ENCODE measurements at regions not wholly inside any gene's neighbourhood (a gene's known extent, or its start where the extent isn't known, plus 50 kb on each side); places are given as distances from the start of the nearest gene placed in this dataset.

DNA sequence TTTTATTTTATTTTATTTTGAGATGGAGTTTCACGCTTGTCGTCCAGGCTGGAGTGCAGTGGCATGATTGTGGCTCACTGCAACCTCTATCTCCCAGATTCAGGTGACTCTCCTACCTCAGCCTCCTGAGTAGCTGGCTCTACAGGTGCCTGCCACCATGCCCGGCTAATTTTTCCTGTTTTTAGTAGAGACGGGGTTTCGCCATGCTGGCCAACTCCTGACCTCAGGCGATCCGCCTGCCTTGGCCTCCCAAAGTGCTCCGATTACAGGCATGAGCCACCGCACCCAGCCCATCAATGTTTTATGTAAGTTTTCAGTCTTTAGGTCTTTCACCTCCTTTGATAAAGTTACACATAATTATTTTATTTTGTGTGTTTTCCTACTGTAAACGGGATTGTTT lies 154.6 kb downstream of the COPRS start:
- DNase-seq (ENCODE audit: unreplicated experiment): no peak
- Mint-ChIP-seq H3K9me3 (ENCODE audit: unreplicated experiment) (no peaks in the 10 kb centered on the region), H3K36me3 (ENCODE audit: insufficient read depth, unreplicated experiment) (no peaks in the 10 kb centered on the region), H3K4me3 (ENCODE audit: unreplicated experiment) (no peak overlapping the region), H3K27ac (ENCODE audit: low read depth, unreplicated experiment) (no peak overlapping the region), H3K4me1 (ENCODE audit: insufficient read depth, unreplicated experiment) (peaks cover 5% of the 10 kb centered on the region), H3K27me3 (ENCODE audit: insufficient read depth, unreplicated experiment) (no peaks in the 10 kb centered on the region)
- POLR2A ChIA-PET: interaction anchor here (0.7 kb wide), 1 partner anchor 40 kb away, joined by 5 read pairs; no protein-coding TSS in a partner anchor
- TF ChIP-seq CTCF (IDR thresholded peaks at IDR 0.05; ENCODE audit: unreplicated experiment): no peak
- CTCF ChIA-PET: no interaction called here
- intact Hi-C loops (cut with micrococcal nuclease): no loop called here
- BruUV-seq (replicated peaks): no TSS peak

DNA sequence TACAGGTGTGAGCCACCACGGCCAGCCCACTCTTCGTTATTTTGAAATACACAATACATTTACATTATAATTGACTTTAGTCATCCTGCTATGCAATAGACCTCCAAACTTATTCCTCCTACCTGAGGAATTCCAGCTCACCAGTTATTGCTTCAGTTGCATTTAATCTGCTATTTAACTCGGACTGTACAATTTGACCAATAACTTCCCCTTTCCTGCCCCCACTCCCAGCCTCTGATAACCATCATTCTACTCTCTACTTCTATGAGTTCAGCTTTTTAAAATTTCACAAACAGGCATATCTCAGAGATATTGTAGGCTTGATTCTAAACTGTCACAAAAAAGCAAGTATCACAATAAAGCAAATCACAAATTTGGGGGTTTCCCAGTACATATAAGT lies 157.0 kb downstream of the COPRS start:
- POLR2A ChIA-PET: no interaction called here
- no peak overlapping the region for H3K27ac Mint-ChIP-seq (ENCODE audit: low read depth, unreplicated experiment)
- BruUV-seq (replicated peaks): no TSS peak
- H3K4me1 Mint-ChIP-seq (ENCODE audit: insufficient read depth, unreplicated experiment): peaks cover 10% of the 10 kb centered on the region
- no peak overlapping the region for H3K4me3 Mint-ChIP-seq (ENCODE audit: unreplicated experiment)
- no peaks in the 10 kb centered on the region for H3K27me3 Mint-ChIP-seq (ENCODE audit: insufficient read depth, unreplicated experiment)
- CTCF ChIA-PET: no interaction called here
- intact Hi-C loops (cut with micrococcal nuclease): no loop called here
- no peaks in the 10 kb centered on the region for H3K36me3 Mint-ChIP-seq (ENCODE audit: insufficient read depth, unreplicated experiment)
- DNase-seq (ENCODE audit: unreplicated experiment): no peak
- no peaks in the 10 kb centered on the region for H3K9me3 Mint-ChIP-seq (ENCODE audit: unreplicated experiment)
- TF ChIP-seq CTCF (IDR thresholded peaks at IDR 0.05; ENCODE audit: unreplicated experiment): no peak

DNA sequence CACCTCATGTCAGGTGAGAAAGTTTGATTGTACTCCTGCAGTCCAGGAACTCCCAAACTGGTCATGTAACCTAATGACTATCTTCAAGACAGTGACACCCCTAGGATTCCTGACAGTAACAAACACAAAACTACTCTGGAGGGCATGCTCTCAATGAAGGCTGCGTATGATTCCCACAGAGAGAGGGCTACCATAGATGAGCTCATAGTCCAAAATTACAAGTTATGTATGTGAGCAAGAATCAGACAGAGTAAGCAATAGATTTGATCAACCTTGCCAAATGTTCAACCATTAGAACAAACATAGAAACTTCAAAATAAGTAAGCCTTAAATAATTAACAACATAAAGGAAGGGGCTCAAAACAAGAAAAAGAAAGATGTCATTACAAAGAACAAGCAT lies 158.1 kb downstream of the COPRS start:
- ChIA-PET CTCF (no interaction called here), POLR2A (interaction anchor here (0.8 kb wide), 1 partner anchor 142 kb away, joined by 3 read pairs; no protein-coding TSS in a partner anchor)
- no TSS peak for BruUV-seq (replicated peaks)
- Mint-ChIP-seq H3K4me1 (ENCODE audit: insufficient read depth, unreplicated experiment) (peaks cover 10% of the 10 kb centered on the region), H3K27me3 (ENCODE audit: insufficient read depth, unreplicated experiment) (no peaks in the 10 kb centered on the region), H3K36me3 (ENCODE audit: insufficient read depth, unreplicated experiment) (no peaks in the 10 kb centered on the region), H3K4me3 (ENCODE audit: unreplicated experiment) (no peak overlapping the region), H3K27ac (ENCODE audit: low read depth, unreplicated experiment) (no peak overlapping the region), H3K9me3 (ENCODE audit: unreplicated experiment) (no peaks in the 10 kb centered on the region)
- TF ChIP-seq CTCF (IDR thresholded peaks at IDR 0.05; ENCODE audit: unreplicated experiment): no peak
- intact Hi-C loops (cut with micrococcal nuclease): no loop called here
- no peak for DNase-seq (ENCODE audit: unreplicated experiment)

GRCh38 chr17:31699886-31700285 lies 159.2 kb downstream of the COPRS start:
- no peaks in the 10 kb centered on the region for H3K9me3 Mint-ChIP-seq (ENCODE audit: unreplicated experiment)
- ChIA-PET POLR2A (no interaction called here), CTCF (interaction anchor here (1.4 kb wide), 1 partner anchor 31 kb away, joined by 3 read pairs; no protein-coding TSS in a partner anchor)
- H3K4me1 Mint-ChIP-seq (ENCODE audit: insufficient read depth, unreplicated experiment): peaks cover 10% of the 10 kb centered on the region
- no peak overlapping the region for H3K27ac Mint-ChIP-seq (ENCODE audit: low read depth, unreplicated experiment)
- H3K36me3 Mint-ChIP-seq (ENCODE audit: insufficient read depth, unreplicated experiment): no peaks in the 10 kb centered on the region
- intact Hi-C loops (cut with micrococcal nuclease): no loop called here
- TF ChIP-seq CTCF (IDR thresholded peaks at IDR 0.05; ENCODE audit: unreplicated experiment): no peak
- H3K4me3 Mint-ChIP-seq (ENCODE audit: unreplicated experiment): no peak overlapping the region
- DNase-seq (ENCODE audit: unreplicated experiment): no peak
- no peaks in the 10 kb centered on the region for H3K27me3 Mint-ChIP-seq (ENCODE audit: insufficient read depth, unreplicated experiment)
- no TSS peak for BruUV-seq (replicated peaks)
